ENCODE measurements at regions not wholly inside any gene's neighbourhood (a gene's known extent, or its start where the extent isn't known, plus 50 kb on each side); places are given as distances from the start of the nearest gene placed in this dataset.

DNA sequence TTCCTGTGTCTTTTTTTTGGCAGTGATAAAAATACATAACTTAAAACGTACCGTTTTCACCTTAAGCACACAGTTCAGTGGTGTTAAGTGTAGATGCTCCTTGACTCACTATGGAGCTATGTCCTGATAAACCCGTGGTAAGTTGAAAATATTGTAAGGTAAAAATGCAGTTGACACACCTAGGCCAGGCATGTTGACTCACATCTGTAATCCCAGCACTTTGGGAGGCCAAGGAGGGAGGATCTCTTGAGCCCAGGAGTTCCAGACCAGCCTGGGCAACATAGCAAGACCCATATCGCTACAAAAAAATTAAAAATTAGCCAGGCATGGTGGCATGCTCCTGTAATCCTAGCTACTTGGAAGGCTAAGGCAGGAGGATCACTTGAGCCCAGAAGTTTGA lies 73.6 kb upstream of the COG2 start:
- TF ChIP-seq, protein P1, sequence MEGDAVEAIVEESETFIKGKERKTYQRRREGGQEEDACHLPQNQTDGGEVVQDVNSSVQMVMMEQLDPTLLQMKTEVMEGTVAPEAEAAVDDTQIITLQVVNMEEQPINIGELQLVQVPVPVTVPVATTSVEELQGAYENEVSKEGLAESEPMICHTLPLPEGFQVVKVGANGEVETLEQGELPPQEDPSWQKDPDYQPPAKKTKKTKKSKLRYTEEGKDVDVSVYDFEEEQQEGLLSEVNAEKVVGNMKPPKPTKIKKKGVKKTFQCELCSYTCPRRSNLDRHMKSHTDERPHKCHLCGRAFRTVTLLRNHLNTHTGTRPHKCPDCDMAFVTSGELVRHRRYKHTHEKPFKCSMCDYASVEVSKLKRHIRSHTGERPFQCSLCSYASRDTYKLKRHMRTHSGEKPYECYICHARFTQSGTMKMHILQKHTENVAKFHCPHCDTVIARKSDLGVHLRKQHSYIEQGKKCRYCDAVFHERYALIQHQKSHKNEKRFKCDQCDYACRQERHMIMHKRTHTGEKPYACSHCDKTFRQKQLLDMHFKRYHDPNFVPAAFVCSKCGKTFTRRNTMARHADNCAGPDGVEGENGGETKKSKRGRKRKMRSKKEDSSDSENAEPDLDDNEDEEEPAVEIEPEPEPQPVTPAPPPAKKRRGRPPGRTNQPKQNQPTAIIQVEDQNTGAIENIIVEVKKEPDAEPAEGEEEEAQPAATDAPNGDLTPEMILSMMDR (tag by site-specific recombination; IDR thresholded peaks at IDR 0.05) = no peak
- TF ChIP-seq, protein P2, sequence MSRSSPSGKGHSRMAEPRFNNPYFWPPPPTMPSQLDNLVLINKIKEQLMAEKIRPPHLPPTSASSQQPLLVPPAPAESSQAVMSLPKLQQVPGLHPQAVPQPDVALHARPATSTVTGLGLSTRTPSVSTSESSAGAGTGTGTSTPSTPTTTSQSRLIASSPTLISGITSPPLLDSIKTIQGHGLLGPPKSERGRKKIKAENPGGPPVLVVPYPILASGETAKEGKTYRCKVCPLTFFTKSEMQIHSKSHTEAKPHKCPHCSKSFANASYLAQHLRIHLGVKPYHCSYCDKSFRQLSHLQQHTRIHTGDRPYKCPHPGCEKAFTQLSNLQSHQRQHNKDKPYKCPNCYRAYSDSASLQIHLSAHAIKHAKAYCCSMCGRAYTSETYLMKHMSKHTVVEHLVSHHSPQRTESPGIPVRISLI (tag by site-specific recombination; IDR thresholded peaks at IDR 0.05) = no peak
- no peak for TF ChIP-seq ZFP37 (tag by site-specific recombination; IDR thresholded peaks at IDR 0.05)
